SU-DHL-6 (cell line): ENCODE measurements at regions not wholly inside any gene's neighbourhood (a gene's known extent, or its start where the extent isn't known, plus 50 kb on each side); places are given as distances from the start of the nearest gene placed in this dataset.

Experiments used
- EZH2phosphoT487 ChIP-seq: fragments of 200-600 bp; sonication (generic), shearing (Covaris generic); conservative IDR thresholded peaks from 2 replicates; pipeline ENCODE4 v1.6.1; 2018; ENCODE audit warnings: mild to moderate bottlenecking, antibody characterized with exemption, low read length, moderate library complexity, mixed read lengths
- TF ChIP-seq, protein P1 (sequence below): fragments of 200-600 bp; sonication (generic); IDR thresholded peaks from one replicate; pipeline ENCODE4 v1.5.1; 2017; ENCODE audit warnings: antibody characterized with exemption, mild to moderate bottlenecking, low read length, moderate library complexity; ENCODE audit not compliant: insufficient read depth, poor library complexity, severe bottlenecking

GRCh38 chr7:90007001-90007654, 147.1 kb upstream of the STEAP1 start:
- TF ChIP-seq, protein P1, sequence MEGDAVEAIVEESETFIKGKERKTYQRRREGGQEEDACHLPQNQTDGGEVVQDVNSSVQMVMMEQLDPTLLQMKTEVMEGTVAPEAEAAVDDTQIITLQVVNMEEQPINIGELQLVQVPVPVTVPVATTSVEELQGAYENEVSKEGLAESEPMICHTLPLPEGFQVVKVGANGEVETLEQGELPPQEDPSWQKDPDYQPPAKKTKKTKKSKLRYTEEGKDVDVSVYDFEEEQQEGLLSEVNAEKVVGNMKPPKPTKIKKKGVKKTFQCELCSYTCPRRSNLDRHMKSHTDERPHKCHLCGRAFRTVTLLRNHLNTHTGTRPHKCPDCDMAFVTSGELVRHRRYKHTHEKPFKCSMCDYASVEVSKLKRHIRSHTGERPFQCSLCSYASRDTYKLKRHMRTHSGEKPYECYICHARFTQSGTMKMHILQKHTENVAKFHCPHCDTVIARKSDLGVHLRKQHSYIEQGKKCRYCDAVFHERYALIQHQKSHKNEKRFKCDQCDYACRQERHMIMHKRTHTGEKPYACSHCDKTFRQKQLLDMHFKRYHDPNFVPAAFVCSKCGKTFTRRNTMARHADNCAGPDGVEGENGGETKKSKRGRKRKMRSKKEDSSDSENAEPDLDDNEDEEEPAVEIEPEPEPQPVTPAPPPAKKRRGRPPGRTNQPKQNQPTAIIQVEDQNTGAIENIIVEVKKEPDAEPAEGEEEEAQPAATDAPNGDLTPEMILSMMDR = no peak
- no peak for TF ChIP-seq EZH2phosphoT487
